Fibroblast of gingiva (primary cell): ENCODE measurements at regions not wholly inside any gene's neighbourhood (a gene's known extent, or its start where the extent isn't known, plus 50 kb on each side); places are given as distances from the start of the nearest gene placed in this dataset.
A peak's percentile ranks its signal among the peaks of the same experiment; 100 is the strongest.
"Not testable (repeated sequence)": the region's sequence is repeated elsewhere in the genome, so short reads cannot be mapped to it uniquely, and the experiment has no call there.

Experiments used
- DNase-seq: peaks from one replicate; pipeline ENCODE4 v3.0.0-alpha.2; 2011; ENCODE audit warnings: low read depth

DNA sequence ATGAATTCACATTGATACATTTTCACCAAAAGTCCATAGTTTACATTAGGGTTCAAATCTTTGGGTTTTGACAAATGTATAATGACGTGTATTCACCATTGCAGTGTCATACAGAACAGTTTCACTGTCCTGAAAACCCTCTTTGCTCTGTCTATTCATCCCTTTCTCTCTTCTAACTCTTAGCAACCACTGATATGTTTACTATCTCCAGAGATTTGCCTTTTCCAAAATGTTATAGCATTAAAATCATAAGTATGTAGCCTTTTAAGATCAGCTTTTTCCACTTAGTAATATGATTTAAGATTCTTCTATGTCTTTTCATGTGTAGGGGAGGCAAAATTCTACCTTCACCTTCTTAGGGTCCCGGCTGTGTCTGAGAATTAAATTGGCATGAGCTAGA lies 203.8 kb downstream of the TPRG1 start:
- DNase-seq = no peak

DNA sequence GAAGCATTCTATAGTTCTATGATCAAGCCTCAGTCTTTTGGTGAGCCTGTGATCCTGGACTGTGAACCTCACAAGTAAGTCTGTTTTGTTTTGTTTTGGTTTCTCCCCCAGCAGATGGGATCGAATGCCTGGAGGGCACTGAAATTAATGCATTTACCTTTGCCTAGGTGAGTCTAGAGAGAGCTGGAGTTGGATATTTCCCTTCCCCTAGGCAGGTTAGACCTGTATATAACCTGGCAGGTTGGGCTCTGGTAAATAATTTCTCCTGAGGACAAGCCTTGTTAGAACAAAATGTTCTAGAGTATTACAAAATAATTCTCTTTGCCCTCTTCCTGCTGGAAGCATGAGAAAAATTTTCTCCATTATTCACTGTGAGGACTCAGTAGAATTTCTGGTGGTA lies 211.9 kb downstream of the TPRG1 start:
- no peak for DNase-seq

DNA sequence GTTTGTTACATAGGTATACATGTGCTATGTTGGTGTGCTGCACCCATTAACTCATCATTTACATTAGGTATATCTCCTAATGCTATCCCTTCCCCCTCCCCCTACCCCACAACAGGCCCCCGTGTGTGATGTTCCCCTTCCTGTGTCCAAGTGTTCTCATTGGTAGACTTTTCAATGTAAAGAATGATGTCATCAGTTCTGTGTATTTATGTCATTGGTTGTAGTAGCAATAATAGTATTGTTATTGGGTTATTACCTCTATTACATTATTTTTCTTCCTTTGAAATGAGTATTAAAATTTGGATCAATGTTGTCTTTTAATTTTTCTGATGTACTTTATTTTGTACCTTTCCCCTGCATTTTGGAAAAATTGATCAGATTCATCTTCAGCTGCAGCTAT lies 214.1 kb downstream of the TPRG1 start:
- DNase-seq = not testable (repeated sequence)

DNA sequence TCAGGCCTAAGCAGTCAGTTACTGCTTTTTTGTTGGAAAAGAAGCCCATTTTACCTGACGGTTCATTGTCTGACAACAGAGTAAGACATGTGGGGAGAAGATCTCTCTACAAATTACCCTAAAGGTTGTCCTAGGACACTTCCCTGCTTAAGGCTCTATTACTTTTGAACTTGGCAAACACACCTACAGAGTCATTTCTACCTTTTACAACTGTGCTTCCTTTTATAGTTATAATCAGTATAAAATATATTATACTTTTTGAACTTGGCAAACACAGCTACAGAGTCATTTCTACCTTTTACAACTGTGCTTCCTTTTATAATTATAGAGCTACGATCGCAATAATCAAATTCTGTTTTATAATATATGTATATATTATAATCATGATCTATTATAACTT lies 215.0 kb downstream of the TPRG1 start:
- no peak for DNase-seq

DNA sequence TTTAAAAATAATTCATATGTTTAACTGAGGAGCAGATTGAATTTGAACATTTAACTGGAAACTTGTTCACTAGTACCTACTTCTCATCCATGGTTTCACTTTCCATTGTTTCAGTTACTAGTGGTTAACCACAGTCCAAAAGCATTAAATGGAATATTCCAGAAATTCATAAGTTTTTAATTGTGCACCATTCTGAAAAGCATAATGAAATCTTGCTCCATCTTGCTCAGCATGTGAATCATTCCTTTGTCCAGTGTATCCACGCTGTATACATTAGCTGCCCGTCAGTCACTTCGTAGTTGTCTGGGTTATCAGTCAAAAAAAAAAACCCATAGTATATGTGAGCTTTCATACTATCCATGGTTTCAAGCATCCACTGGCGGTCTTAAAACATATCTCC lies 217.6 kb downstream of the TPRG1 start:
- DNase-seq = peak; percentile 14

DNA sequence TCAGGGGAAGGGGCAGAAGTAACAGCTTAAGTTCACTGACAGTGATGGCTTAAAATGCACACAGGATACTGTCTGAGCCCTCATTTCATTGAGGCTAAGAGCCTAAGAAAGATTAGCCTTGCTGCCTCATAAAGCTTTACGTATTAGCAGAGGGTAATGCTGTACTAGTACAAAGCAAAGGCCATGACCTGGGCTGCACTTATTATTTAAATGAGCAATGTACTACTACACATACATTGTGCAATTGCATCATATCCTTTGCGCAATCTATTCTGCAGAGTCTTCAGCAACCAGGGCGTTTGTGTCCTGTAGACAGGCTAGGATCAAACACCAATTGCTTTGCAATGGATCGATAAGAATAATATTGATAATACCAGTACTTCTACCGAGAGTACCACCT lies 221.8 kb downstream of the TPRG1 start:
- peak; percentile 6 for DNase-seq

DNA sequence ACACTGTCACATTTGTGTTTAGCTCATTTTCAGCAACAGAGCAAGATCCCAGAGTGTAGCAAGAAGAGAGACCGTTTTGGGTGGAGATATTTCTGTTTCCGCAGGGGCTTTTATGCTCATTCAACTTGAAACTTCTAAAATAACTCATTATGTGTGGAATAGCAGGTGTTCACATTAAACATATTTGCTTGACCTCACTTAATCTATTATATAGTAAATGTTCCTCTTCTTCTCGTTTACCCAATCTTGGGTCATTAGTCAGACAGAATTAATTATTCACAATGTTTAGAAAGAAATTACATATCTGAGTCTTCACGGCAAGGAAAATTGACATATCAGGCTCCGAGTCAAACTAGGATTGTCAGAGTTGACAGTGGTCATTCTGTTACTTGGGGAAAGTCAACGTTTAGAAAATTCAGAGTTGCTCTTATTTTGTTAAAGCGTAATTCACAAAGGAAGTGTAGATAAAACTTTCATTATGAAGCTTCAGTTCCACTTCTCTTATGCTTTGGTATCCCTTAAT lies 222.9 kb downstream of the TPRG1 start:
- DNase-seq = no peak

DNA sequence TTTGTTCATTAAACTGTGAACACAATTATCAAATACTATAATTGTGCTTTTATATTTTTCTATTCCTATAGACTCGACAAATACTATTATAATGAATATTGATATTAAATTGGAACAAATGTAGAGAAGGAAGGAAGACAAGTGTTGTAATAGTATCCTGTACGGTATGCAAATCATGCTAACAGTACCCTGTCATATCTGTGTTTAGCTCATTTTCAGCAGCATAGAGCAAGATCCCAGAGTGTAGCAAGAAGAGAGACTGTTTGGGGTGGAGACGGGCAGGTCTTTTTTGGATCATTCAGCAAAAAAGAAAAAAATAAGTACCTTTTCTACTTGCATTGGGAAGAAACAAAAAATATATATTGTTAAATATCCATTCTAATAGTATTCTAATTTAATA lies 224.1 kb downstream of the TPRG1 start:
- no peak for DNase-seq

DNA sequence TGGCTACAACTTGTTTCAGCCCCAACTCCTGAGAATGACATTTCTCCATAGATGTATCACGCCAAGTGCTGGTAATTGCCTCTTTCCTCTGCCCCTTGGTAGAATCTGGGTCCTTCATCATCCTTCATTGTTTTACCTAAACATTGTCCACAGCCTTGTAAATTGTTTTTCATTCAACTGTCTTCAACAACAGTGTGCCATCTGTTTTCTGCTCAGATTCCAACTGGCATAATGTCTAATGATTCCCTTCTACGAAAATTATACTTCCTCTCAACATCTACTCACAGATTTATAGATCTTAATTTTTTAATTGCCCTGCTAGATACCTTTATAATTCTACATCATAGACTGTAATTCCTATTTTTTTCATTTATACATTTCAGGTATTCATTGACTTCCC lies 226.9 kb downstream of the TPRG1 start:
- DNase-seq = no peak

DNA sequence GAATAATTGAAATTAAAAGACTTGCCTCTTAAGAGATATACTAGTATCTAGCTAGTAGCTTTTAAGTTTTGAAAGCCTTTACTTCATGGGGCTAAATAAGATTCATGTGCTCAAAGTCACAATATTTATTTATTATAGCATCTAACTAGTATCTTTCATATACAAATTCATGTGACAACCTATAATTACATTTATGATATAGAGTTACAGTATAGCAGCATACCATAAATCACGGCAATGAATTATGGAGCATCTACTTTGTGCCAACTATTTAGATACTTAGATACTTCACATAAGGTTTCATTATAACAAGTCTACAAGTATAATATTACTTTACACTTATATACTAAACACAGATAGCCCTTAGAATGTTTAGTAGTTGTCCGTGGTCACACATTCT lies 229.4 kb downstream of the TPRG1 start:
- no peak for DNase-seq

DNA sequence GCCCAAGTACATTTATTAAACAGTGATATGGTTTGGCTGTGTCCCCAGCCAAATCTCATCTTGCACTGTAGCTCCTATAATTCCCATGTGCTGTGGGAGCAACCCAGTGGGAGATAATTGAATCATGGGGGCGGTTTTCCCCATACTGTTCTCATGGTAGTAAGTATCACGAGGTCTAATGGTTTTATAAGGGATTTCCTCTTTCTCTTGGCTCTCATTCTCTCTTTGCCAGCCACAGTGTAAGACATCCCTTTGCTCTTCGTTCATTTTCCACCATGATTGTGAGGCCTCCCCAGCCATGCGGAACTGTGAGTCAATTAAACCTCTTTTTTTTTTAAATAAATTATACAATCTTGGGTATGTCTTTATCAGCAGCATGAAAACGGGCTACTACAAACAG lies 228.0 kb upstream of the TP63 start:
- DNase-seq = no peak

DNA sequence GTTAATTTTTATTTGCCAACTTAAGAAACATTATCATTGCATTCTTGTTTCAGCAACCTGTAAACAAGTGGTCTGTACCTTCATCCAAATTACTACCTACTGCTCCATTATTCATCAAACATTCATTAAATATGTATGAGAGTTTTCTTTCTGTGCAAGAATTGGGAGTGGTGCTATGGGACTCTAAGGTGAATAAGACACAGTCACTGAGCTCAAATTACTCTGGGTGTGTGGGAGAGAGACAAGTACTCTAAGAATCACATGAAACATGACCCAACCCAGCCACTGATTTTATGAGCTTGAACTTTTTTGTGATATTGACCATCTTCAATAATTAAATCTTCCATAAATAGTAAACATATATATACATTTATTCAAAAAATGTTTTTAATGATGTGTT lies 227.2 kb upstream of the TP63 start:
- no peak for DNase-seq

DNA sequence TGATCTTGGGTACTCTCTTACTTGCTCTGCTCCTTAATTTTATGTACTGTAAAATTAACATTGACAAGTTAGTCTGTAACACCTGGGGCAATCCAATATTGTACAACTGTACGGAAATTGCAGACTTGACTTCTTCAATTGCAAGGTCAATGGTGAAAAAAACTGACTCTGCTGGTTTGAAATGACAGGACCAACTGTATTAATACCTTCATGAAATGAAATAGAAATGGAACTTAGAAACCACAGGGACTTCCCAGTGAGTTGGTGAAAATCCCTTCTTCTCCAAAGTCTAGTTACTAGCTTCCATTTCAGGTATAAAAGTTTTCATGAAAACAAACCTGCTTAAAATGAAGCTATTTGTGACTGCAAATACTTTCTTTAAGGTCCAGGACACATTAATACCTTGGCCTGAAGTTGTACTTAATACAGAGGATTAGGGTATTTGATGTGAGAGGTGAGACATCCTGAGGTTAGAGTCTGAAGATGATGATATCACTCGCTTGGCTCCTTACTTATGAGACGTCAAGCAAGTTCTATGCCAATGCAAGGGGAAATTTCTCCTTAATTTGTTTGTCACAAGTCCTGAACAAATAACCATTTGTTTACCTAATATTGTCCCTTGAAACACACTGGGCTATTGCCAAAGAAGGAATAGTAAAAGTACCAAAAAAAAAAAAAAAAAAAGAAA lies 226.2 kb upstream of the TP63 start:
- no peak for DNase-seq

DNA sequence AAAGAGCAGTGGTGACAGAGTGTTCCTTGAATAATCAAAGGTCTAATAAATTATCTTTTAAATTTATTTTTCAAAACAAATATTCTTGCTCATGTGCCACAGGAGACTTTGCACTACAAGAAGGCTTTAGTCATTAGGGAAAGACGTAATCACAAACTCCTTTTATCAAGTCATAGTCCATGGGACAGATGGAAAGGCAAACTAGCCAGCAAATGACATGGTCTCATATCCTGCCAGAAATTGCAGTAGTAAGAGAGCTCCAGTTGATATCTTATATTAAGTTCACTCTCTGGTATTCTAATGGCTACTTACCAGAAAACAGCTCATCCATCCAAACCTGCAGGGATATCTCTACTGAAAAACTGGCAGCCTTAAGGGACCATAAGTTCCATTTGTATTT lies 225.0 kb upstream of the TP63 start:
- DNase-seq = no peak

DNA sequence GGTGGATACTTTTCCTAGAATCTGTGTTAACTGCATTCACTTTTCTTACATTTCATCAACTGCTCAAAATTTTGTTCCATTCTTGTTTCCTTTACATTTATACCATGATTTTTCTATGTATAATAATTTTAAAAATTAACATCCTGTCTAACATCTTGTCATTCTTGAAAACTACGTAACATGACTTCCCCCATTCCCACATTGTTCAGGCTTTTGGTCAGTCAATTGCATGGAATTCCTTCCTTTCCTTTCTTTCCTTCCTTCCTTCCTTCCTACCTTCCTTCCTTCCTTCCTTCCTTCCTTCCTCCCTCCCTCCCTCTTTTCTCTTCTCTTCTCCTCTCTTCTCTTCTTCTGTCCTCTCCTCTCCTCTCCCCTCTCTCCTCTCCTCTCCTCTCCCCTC lies 220.7 kb upstream of the TP63 start:
- DNase-seq = no peak

DNA sequence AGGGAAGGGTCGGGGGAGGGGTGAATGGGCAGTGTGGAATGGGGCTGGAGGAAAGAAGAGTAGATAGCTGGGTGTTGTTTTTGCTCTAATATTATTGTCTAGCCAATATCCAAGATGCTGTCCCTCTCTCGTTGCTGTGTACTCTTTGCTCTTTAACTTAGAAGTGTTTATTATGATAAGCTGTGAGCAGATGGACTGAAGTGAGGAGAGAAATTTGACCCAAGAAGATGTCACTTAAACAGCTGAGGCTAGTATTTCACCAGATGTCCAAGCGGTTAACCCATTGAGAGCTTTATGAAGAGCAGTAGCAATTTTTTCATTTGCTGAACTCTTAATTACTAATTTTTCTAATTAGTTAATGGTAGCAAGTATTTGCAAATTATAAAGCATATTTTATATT lies 212.2 kb upstream of the TP63 start:
- DNase-seq = peak; percentile 24

DNA sequence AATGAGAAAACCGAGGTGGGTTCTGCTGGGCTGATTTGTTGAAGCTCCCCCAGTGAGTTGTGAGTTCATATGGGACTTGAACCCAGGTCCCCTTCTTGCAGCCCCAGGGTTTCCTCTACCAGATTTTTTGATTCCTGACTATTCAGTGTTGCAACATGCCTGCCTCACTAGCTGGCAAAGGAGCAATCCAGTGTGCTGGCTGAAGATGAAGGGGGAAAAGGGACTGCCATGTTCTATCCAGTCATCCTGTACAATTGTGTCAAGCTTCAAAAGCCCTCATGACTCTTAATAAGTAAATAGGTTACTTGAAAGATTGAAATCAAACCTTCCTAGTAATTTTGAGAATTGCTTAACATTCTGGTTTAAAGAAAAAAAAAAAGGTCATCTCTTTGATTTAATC lies 211.5 kb upstream of the TP63 start:
- peak; percentile 6 for DNase-seq

DNA sequence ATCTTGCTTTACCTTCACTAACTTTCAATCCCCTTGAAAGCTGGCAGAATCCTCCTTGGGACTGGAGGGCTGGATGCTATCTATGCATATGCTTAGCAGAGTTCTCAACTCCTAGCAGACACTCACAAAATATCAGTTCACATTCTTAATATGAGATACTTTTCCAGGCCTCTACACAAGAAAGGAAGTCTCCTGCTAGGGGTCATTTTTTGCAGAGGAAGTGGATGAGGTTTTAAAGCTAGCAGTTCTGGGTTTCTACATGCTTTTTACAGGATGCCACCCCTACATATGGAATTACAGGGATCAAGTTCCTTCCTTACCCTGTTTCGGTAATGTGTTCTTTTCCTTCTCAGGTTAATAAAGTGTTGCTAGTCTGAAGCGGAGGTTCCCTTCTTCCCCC lies 206.3 kb upstream of the TP63 start:
- DNase-seq = no peak

DNA sequence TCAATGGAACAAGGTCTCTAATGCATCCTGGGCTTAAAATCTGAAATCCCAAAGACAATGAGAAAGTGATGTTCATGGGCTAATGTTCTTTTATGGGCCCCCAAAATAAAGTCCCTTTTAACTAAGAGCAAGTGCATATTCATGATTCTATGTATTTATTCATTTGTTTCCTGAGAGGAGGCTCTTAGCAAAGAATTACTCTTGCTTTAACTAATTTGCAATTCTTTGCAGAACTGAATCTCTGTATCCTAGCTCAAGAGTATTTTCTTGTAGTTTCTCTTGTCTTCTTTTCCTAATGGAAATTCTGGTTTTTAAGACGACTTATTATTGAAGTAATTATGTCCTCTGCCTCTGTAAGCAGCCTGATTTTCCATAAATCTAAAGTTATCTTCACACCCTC lies 202.2 kb upstream of the TP63 start:
- DNase-seq = no peak

DNA sequence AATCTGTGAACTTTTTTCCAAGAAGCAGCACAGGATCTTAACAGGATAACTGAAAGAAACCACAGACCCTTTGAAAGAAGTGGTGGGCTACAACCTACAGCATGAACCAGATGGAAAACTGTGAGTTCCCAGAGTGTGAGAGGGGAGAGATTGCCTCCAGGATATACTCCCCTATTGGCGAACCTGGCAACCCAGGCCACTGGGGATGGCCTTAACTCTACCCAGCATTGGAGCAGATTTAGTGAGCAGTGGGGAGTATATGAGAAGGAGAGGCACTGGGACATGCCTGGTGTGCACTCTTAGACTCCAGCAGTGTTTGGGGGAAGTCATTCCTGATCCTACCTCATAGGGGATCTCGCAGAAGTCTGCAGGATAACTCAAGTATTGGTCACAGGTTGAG lies 201.0 kb upstream of the TP63 start:
- DNase-seq = no peak

DNA sequence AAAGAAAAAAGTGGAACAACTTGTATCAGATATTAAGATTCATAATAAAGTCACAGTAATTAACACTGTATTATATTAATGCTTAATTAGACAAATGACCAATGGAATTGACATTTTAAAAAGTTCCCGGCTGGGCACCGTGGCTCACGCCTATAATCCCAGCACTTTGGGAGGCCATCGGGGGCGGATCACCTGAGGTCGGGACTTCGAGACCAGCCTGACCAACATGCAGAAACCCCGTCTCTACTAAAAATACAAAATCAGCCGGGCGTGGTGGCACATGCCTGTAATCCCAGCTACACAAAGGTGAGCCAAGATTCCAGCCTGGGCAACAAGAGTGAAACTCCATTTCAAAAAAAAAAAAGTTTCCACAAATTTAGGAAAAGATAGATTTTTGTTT lies 188.9 kb upstream of the TP63 start:
- DNase-seq = not testable (repeated sequence)

DNA sequence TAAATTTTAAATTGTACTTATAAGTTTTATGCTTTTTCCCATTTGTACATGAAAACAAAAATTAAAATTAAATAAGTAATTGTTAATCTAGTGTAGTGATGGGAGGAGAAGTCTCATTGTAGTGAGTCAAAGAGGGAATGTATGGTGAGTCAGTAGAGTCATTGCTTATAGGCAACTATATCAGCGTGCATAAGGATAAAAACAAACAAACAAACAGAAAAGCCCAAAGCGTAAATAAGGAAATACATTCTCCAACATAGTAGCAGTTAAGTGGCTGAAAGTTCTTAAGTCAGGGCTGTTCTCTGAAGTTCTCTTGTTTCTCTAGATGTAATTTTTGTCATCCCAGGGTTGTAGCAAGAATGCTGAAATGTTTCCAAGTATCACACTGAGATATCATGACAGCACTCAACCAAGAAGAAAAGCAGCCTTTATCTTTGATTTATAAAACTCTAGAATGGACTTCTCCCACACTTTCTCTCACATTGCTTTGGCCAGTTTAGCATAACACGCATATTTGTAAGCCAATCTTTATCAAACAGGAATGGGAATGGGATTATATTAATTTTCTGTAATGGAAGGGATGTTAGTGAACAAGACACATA lies 184.1 kb upstream of the TP63 start:
- no peak for DNase-seq

DNA sequence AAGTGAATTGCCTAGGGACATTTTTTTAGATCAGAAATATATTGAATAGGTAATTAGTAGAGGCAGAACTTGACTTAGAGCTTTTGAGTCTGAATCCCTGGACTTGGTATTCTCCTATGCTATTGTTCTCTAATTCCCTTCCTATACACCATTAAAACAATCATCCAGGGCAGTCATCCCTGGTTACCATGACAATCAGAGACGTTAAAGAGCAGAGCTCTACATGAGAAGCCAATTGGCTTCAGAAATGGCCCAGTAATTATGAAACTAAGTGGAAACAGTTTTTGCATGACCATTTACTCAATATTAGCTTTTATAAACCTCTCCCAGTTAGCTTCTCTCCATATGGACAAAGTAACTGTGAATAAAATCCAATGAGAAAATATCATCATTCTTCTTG lies 182.1 kb upstream of the TP63 start:
- no peak for DNase-seq

DNA sequence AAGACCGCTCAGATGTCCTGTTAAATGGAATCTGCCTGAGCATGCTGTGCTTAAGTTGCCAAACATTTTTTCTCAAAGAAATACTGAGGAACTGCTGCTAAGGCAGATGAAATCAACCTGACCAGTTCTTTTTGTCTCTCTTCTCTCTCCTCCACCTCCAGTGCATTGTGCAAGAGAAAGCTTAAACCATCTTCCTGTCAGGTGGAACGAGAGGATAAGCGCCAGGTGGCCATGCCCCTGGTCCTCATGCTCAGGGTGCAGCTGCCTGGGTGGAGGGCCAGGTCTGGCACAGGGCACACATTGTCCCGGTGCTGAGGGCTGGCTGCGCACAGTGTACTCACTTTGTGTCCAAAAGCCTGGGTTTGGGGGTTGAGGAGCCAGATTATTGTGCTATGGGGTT lies 176.2 kb upstream of the TP63 start:
- no peak for DNase-seq
